Breast epithelium (tissue), 3 donors: ENCODE measurements at regions not wholly inside any gene's neighbourhood (a gene's known extent, or its start where the extent isn't known, plus 50 kb on each side); places are given as distances from the start of the nearest gene placed in this dataset.

ENCODE experiments used
- CTCF ChIP-seq, 3 donors: fragments of 450-650 bp; IDR thresholded peaks; one replicate each; pipeline ENCODE4 v1.5.1; 2016 to 2017; ENCODE audit warnings: antibody characterized with exemption in 3 of 3, mild to moderate bottlenecking in 3 of 3, moderate library complexity in 3 of 3
- POLR2A ChIP-seq: fragments of 450-650 bp; IDR thresholded peaks from one replicate; pipeline ENCODE4 v1.6.1; 2016; ENCODE audit warnings: antibody characterized with exemption, mild to moderate bottlenecking, moderate library complexity
- POLR2AphosphoS5 ChIP-seq, 3 donors: sonication (generic); formaldehyde crosslinking; IDR thresholded peaks; one replicate each; pipeline ENCODE4 v1.6.1; 2017; ENCODE audit warnings: antibody characterized with exemption in 3 of 3

GRCh38 chr6:134706806-134707205 is 243.1 kb downstream of the ALDH8A1 start:
- TF ChIP-seq CTCF (IDR thresholded peaks at IDR 0.05) (no peak), POLR2A (no peak), POLR2AphosphoS5 (IDR thresholded peaks at IDR 0.05) (no peak)
